ENCODE measurements at regions not wholly inside any gene's neighbourhood (a gene's known extent, or its start where the extent isn't known, plus 50 kb on each side); places are given as distances from the start of the nearest gene placed in this dataset.

GRCh38 chr15:61700803-61701202 is 359.4 kb downstream of the VPS13C start:
- POLR2A ChIA-PET = no interaction called here
- Mint-ChIP-seq H3K4me1 (ENCODE audit: low read depth) (no peaks in the 10 kb centered on the region), H3K27ac (no peak overlapping the region), H3K36me3 (ENCODE audit: low read depth) (no peaks in the 10 kb centered on the region), H3K9me3 (no peaks in the 10 kb centered on the region), H3K27me3 (peaks cover 6% of the 10 kb centered on the region), H3K4me3 (no peak overlapping the region)
- intact Hi-C loops (cut with micrococcal nuclease) = no loop called here
- CTCF ChIA-PET = no interaction called here
- ATAC-seq (no peak), DNase-seq (no peak)
- no peak for TF ChIP-seq CTCF (IDR thresholded peaks at IDR 0.05)

GRCh38 chr15:61697796-61698195 is 362.5 kb downstream of the VPS13C start:
- intact Hi-C loops (cut with micrococcal nuclease) = no loop called here
- no peak for TF ChIP-seq CTCF (IDR thresholded peaks at IDR 0.05)
- Mint-ChIP-seq H3K36me3 (ENCODE audit: low read depth) (no peaks in the 10 kb centered on the region), H3K27me3 (peaks cover 12% of the 10 kb centered on the region), H3K4me3 (no peak overlapping the region), H3K9me3 (no peaks in the 10 kb centered on the region), H3K4me1 (ENCODE audit: low read depth) (no peaks in the 10 kb centered on the region), H3K27ac (no peak overlapping the region)
- ChIA-PET POLR2A (no interaction called here), CTCF (no interaction called here)
- ATAC-seq = no peak
- no peak for DNase-seq

DNA sequence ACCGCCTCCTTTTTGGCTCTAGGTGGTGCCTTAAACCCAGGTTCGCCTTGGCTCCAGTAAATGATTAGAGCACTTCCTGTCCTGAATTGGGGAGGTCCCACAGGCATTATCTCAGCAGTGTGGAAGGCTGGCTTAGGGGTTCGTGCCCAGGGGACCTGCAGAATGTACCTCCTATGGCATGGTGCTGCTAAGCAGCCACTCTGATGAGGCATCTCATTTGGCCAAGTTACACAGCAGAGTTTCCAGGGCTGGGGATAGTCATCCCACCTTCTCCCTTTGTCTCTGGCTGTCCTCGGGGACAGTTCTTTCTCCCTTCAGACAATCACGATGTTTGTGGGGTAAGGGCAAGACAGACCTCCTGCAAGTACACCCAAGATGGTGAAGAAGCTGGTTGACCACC is 371.2 kb downstream of the VPS13C start:
- POLR2A ChIA-PET = no interaction called here
- DNase-seq = no peak
- intact Hi-C loops (cut with micrococcal nuclease) = no loop called here
- no peak for TF ChIP-seq CTCF (IDR thresholded peaks at IDR 0.05)
- Mint-ChIP-seq H3K4me3 (no peak overlapping the region), H3K9me3 (no peaks in the 10 kb centered on the region), H3K27me3 (peaks cover 7% of the 10 kb centered on the region), H3K4me1 (ENCODE audit: low read depth) (no peaks in the 10 kb centered on the region), H3K27ac (no peak overlapping the region), H3K36me3 (ENCODE audit: low read depth) (no peaks in the 10 kb centered on the region)
- CTCF ChIA-PET = no interaction called here
- ATAC-seq = no peak

DNA sequence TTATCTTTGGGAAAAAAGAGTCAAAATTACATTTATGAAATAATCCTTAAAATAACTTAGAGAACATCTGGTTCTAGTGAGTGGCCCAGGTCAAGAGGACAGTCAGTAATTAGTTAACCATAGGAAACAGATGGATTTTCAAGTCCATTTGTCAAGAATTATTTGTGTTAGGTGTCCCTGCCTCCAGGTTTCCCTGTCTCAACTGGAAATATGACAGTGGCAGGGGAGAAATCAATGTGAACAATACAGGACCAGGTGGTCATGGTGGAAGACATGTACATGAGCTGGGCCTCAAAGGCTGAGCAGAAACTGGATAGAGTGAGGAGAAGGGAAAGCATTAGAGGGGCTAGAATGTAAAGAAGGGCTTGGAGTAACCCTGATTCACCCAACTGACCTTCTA is 372.6 kb downstream of the VPS13C start:
- intact Hi-C loops (cut with micrococcal nuclease) = no loop called here
- H3K27ac Mint-ChIP-seq = no peak overlapping the region
- no peaks in the 10 kb centered on the region for H3K36me3 Mint-ChIP-seq (ENCODE audit: low read depth)
- TF ChIP-seq CTCF (IDR thresholded peaks at IDR 0.05) = no peak
- H3K4me3 Mint-ChIP-seq = no peak overlapping the region
- H3K9me3 Mint-ChIP-seq = no peaks in the 10 kb centered on the region
- DNase-seq = no peak
- H3K27me3 Mint-ChIP-seq = peaks cover 5% of the 10 kb centered on the region
- CTCF ChIA-PET = no interaction called here
- H3K4me1 Mint-ChIP-seq (ENCODE audit: low read depth) = no peaks in the 10 kb centered on the region
- ATAC-seq = no peak
- POLR2A ChIA-PET = no interaction called here

DNA sequence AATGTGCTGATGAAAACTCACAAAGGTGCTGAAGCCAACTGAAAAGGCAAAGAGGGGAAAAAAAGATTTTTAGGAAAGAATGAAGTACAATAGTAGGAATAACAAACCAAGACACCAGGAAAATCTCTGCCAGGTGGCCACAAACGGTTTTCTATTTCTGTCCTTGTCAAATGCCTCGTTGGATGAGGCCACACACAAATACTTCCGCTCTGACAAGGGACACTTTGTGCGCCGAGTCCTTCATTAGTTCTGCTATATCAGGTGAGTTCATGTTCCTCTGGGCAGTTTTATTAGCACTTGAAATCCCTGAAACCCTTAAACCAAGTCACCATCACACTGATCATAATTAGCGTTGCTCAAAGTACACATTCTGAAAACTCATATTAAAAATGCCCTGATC is 373.1 kb downstream of the VPS13C start:
- Mint-ChIP-seq H3K9me3 (no peaks in the 10 kb centered on the region), H3K4me1 (ENCODE audit: low read depth) (no peaks in the 10 kb centered on the region), H3K27me3 (peaks cover 5% of the 10 kb centered on the region), H3K4me3 (no peak overlapping the region), H3K36me3 (ENCODE audit: low read depth) (no peaks in the 10 kb centered on the region), H3K27ac (no peak overlapping the region)
- ChIA-PET CTCF (no interaction called here), POLR2A (no interaction called here)
- TF ChIP-seq CTCF (IDR thresholded peaks at IDR 0.05) = no peak
- intact Hi-C loops (cut with micrococcal nuclease) = no loop called here
- no peak for ATAC-seq
- no peak for DNase-seq

Measured in activated CD8-positive, alpha-beta T cell treated with anti-CD3 and anti-CD28 coated beads for 36 hours (primary cell).